HG03060 (cell line): ENCODE measurements at regions not wholly inside any gene's neighbourhood (a gene's known extent, or its start where the extent isn't known, plus 50 kb on each side); places are given as distances from the start of the nearest gene placed in this dataset.

Experiments used
- ATAC-seq: cut with Tn5 transposase; IDR thresholded peaks from one replicate; pipeline ENCODE4 v1.9.1; 2021; ENCODE audit warnings: low read depth, moderate number of reproducible peaks; ENCODE audit not compliant: unreplicated experiment

DNA sequence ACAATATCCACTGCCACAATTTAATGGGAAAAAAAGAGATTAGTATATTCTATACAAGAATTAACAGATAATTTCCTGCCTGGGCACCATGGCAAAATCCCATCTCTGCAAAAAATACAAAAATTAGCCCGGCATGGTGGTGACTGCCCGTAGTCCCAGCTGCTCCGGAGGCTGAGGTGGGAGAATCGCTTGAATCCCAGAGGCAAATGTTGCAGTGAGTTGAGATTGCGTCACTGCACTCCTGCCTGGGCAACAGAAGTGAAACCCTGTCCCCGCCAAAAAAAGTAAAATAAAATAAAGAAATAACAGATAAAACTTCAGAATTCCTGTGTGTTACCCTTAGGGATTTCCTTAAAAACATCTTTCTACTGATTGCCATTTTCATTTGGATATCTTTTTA, 1194.8 kb upstream of the PIK3C3 start:
- ATAC-seq: no peak

GRCh38 chr18:40754477-40754876, 1200.6 kb upstream of the PIK3C3 start:
- ATAC-seq: no peak

GRCh38 chr18:40752316-40752715, 1202.7 kb upstream of the PIK3C3 start:
- no peak for ATAC-seq

DNA sequence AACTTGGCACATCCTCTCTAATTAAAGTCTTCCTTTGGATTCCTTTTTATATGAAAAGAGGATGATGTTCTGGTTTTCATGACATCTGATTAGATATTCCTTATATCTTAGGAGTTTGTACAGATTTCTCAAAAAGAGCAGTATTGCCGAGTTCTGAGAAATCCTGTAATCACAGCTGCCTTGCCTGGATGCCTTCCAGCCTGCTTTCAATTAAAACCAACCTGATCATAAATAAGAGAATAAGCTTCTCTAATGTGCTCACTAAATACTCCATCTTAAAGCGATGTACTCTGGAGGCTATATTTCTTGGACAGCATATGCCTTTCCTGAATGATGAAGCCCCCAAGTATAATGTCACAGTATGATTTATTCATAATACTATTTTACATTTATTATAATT, 1203.8 kb upstream of the PIK3C3 start:
- no peak for ATAC-seq

DNA sequence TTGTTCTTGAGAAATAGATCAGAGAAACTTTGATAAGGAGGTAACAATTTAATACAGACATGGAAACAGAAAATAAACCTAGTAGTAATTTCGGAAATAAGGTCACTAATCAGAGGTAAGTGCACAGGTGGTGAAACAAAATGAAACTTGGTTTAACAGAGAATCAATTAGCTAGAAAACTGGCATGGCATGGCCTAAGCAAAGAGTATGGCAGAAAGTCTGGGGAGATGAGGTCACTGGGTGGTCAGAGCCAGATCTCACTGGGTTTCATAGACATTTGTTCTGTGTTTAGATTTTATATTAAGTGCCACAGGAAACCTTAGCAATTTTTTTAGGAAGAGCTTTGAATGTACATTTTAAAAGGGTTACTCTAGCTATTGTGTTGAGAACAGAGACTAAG, 1216.0 kb upstream of the PIK3C3 start:
- no peak for ATAC-seq

DNA sequence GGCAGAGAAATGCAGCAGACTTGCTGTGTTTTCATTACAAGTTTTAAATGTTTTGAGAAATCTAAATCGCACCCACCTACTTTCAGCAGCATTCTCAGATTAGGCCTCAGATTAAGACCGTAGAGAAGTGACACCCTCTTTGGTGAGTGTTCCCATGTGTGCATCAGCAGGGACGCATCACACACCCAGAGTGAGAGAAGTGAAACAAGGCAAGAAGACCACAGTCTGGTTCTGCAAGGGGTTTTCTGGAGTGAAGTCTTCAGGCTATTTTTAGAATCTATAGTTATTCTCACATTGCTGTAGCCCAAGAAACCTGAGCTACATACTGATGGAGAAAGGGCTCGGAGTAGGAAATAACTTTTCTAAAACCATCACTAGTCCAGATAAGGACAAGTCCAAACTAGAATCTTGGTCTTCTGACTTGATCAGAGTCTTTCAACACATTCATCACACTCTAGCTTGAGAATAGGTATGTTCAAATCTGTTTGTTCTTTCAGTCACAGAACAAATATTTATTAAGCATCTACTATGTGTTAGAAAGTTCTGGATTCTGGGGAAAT, 1216.6 kb upstream of the PIK3C3 start:
- ATAC-seq: no peak

- ATAC-seq: no peak
Measured at GRCh38 chr18:40708726-40709125, 1246.3 kb upstream of the PIK3C3 start.

- no peak for ATAC-seq
Measured at GRCh38 chr18:40707797-40708196, 1247.2 kb upstream of the PIK3C3 start.

GRCh38 chr18:40698129-40698528, 1256.9 kb upstream of the PIK3C3 start:
- ATAC-seq: no peak

DNA sequence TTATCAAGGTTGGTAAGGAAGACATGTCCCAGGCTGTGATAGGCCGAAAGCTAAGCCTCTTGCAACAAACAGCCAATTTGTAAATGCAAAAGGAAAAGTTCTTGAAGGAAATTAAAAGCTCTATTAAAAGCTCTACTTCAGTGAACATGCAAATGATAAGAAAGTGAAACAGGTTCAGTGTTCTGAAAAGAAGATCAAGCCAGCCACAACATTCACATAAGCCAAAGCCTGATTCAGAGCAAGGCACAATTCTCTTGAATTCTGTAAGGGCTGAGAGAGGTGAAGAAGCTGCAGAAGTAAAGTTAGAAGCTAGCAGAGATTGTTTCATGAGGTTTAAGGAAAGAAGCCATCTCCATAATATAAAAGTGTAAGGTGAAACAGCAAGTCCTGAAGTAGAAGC, 1259.5 kb upstream of the PIK3C3 start:
- ATAC-seq: no peak

GRCh38 chr18:40692871-40693270, 1262.2 kb upstream of the PIK3C3 start:
- ATAC-seq: no peak

DNA sequence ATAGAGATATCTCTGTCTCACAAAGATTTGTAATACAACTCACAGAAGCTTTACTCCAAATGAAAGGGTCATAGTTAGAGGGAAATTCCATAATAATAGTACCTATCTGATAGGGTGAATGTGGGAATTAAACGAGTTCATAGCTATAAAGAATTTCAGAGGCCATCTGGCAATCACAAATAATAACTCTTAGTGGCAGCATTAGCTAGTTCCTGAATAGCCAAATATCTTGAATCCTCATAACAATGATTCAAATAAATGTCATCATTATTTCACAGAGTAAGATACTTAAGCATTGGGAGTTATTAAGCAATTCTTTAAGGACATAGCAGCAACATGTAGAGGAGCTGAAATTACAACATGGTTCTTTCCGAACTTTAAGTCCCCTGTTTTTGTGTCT, 1265.0 kb upstream of the PIK3C3 start:
- ATAC-seq: no peak

DNA sequence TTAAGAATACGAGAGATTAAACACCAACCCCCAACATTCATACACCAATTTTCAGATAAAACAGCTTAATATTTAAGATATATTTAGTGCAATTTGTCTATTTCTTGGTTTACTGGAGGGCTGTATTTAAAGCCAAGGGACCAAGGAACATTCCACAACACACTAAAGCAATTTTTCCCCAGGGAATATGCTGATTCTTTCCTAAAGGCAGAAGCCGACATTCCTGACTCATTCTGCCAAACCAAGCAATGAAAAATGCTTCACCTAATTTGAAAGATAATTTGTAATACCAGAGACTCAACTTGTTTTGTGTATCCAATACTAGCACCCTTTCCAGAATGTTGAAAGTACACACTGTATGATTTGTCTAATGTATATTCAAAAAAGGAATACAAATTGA, 1267.6 kb upstream of the PIK3C3 start:
- no peak for ATAC-seq

GRCh38 chr18:40686836-40687235, 1268.2 kb upstream of the PIK3C3 start:
- no peak for ATAC-seq

DNA sequence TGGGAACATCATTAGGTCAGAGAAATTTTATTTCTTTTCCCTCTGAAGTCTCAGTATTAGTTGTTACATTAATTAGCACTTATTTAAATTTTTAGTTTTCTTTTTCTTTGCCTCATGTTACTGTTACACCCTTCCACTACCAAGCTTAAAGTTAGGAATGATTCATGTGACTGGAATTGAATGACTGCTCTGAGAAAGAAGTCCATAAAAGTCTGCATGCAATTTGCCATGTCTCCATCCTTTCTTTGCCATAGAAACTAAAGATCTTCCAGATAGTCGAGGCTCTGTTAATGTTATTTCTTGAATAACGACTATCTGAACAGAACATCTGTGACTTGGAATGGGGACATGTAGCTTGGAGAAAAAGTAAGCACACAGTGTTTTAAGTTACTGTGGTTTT, 1269.8 kb upstream of the PIK3C3 start:
- ATAC-seq: no peak

DNA sequence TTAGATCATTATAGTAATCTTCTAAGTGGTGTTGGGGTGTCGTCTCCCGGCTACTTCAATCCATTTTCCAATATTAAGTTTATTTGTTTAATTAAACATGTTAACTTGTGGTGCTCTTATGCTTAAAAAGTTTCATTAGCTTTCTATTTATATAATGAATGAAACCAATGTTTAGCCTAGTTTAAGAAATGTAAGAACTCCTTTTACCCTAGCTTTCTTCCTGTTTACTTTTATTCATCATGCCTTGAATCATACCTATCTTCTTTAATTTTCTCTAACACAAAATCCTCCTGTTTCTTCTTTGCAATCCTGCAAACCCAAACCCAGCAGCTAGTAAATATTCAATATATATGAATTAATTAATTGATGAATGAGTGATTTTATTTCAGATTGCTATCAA, 1276.7 kb upstream of the PIK3C3 start:
- ATAC-seq: no peak

- ATAC-seq: no peak
Measured at GRCh38 chr18:40676668-40677067, 1278.4 kb upstream of the PIK3C3 start.

DNA sequence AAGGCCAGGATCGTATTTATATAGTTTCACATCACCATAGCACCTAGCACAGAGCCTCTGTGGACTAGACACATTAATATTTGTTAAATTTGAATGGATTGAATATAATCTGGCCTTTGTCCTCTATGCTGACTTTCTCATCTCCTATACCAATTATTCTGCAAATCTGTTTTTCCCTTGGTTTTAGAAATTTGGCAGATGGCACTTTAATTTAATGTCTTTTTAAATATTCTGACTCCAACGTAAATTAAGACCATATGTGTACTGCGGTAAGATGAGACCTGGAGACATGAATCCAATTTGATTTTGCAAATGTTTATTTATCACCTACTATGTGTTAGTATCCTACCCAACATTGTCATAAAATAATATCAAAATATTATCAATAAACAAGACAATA, 1281.9 kb upstream of the PIK3C3 start:
- ATAC-seq: no peak

- no peak for ATAC-seq
Measured at GRCh38 chr18:40672590-40672989, 1282.4 kb upstream of the PIK3C3 start.

GRCh38 chr18:40670668-40671375, 1284.2 kb upstream of the PIK3C3 start:
- no peak for ATAC-seq

DNA sequence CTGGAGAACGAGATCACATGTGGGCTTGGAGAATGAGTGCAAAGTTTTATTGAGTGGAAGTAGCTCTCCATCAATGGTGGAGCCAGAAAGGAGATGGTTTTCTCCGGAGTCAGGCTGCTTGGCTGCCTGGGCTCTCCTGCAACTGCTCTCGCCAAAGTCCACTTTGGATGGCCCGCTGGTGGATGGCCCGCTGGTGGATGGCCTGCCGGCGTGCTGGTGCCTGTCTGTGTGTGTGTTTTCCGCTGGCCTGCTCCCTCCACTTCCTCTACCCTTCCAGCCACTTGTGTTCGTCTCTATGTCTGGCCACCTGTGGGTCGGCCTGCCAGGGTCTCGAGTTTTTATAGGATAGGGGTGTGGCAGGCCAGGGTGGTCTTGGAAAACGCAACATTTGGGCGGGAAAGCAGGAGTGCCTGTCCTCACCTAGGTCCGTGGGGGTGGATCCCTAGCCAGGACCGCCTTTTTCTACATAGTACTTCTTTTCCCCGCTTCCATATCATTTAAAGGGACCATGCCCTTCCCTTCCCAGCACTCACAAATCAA, 1292.1 kb upstream of the PIK3C3 start:
- no peak for ATAC-seq

GRCh38 chr18:40653682-40654081, 1301.4 kb upstream of the PIK3C3 start:
- ATAC-seq: no peak
